ENCODE measurements at regions not wholly inside any gene's neighbourhood (a gene's known extent, or its start where the extent isn't known, plus 50 kb on each side); places are given as distances from the start of the nearest gene placed in this dataset.
"Not testable (repeated sequence)": the region's sequence is repeated elsewhere in the genome, so short reads cannot be mapped to it uniquely, and the experiment has no call there.

- DNase-seq (ENCODE audit: low spot score): no peak
These were observed 498.8 kb downstream of the KIF4B start for GRCh38 chr5:155512329-155512728.

DNA sequence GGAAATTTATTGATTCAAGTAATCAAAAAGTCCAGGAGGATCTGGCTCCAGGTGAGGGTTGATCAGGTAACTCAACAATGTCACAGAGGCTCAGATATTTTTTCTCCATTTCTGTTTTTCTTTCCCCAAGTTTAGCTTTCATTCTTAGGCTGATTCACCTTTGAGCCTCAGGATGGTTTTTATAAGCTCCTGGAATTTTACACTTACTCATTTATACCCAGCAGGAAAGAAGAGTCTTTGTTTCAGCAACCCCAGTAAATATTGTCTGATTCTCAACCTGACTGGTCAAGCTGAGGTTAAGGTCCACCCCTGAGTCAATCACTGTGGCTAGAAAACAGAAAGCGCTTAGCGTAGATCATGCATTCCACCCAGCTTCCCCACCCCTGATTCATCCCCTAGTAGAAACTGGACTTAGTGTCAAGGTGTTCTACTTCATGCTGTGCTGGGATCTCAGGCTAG is 500.6 kb downstream of the KIF4B start:
- DNase-seq (ENCODE audit: low spot score): no peak

GRCh38 chr5:155522540-155522939 is 509.0 kb downstream of the KIF4B start:
- DNase-seq (ENCODE audit: low spot score): no peak

DNA sequence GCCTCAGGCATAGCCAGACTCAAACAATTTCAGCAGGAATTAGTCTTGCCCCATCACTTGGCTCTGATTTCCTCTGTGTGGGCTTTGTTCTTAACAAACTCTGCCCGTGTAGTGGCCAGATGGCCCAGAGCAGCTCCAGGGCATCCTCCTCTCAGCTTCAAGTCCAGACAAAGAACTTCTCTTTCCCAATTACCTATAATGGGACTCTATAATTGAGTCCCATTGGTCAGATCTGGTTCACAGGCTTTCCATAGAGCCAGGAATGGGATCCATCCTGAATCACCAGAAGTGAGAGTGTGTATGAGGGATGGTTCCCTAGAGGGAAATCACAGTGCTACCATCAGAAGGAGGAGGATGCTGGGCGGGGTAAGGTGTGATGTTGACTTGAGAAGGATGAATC is 515.8 kb downstream of the KIF4B start:
- no peak for DNase-seq (ENCODE audit: low spot score)

GRCh38 chr5:155530046-155530445 is 516.5 kb downstream of the KIF4B start:
- DNase-seq (ENCODE audit: low spot score): no peak

- no peak for DNase-seq (ENCODE audit: low spot score)
These were observed 519.2 kb downstream of the KIF4B start for GRCh38 chr5:155532621-155533311.

GRCh38 chr5:155540000-155540595 is 526.5 kb downstream of the KIF4B start:
- no peak for DNase-seq (ENCODE audit: low spot score)

DNA sequence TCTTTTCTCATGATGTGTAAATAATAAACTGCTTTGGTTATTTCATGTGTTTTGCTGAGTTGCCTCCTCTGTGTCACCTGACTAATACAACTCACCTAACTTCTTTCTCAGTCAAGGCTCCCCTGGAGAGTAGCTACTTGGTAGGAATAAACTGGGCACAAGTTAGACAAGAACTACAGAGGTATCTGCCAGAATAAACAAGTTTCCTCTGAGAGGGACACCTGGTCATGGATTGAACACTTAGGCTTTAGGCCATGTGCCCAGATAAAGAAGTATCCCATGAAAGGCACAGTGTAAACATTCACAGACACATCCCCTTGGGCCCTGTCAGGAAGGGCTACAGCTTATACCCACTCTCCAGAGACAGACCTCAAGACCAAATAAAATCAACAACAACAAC is 532.5 kb downstream of the KIF4B start:
- DNase-seq (ENCODE audit: low spot score): no peak

DNA sequence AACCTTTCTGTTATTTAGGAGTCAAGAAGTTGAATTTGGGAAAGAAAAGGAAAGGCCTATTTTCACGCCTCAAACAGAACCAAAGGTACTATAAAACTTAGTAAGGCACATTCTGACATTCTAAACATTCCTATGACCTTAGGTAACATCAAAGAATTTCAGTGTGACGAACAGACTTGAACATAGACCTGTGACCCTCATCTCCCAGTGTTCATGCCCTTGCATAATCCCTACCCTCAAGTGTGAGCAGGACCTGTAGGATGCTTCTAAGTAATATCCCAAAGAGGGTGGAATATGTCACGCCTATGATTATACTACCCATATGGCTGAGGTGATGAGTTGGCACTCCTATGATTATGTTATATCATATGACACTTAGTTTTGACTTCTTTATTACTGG is 540.9 kb downstream of the KIF4B start:
- DNase-seq (ENCODE audit: low spot score): no peak

DNA sequence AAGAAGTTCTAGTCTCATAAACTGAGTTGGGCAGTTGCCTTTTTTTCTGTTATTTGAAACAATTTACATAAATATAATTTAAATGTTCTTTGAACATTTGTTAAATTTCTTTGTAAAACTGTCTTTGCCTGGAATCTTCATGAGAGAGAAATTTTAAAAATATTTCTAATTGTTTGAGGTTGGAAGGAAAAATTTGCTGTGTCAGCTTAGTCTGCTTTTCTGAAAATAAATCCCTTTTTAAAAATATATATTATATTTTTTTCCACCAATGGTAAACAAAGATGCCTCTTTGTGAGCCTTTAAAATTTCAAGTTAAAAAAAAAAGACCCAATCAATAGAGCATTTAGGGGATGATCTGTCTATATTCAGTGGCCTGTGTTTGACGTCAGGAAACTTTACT is 542.7 kb downstream of the KIF4B start:
- no peak for DNase-seq (ENCODE audit: low spot score)

- no peak for DNase-seq (ENCODE audit: low spot score)
These were observed 543.1 kb downstream of the KIF4B start for GRCh38 chr5:155556700-155557099.

GRCh38 chr5:155562158-155562557 is 548.6 kb downstream of the KIF4B start:
- no peak for DNase-seq (ENCODE audit: low spot score)

DNA sequence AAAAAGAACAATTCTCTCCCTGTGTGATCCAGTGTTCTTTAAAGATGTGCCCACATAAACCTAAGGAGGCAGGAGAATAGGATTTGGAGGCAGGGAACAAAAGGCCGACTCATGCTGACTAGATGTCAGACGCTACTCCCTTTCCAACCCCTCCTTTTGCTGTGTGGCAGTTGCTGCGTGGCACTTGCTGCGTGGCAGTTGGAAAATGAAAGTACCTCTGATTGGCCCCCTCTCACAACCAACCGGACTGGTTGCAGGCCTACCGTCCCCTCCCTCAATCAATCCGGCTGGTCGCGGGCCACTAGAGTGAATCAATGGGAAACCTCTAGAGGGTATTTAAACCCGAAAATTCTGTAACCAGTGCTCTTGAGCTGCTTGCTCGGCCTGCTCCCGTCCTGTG is 551.0 kb downstream of the KIF4B start:
- DNase-seq (ENCODE audit: low spot score): no peak

GRCh38 chr5:155575861-155576260 is 562.3 kb downstream of the KIF4B start:
- DNase-seq (ENCODE audit: low spot score): no peak

DNA sequence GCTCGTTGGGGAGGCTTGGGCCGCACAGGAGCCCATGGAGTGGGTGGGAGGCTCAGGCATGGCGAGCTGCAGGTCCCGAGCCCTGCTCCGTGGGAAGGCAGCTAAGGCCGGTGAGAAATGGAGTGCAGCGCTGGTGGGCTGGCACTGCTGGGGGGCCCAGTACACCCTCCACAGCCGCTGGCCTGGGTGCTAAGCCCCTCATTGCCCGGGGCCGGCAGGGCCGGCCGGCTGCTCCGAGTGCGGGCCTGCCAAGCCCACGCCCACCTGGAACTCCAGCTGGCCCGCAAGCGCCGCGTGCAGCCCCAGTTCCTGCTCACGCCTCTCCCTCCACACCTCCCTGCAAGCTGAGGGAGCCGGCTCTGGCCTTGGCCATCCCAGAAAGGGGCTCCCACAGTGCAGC is 573.3 kb downstream of the KIF4B start:
- not testable (repeated sequence) for DNase-seq (ENCODE audit: low spot score)

DNA sequence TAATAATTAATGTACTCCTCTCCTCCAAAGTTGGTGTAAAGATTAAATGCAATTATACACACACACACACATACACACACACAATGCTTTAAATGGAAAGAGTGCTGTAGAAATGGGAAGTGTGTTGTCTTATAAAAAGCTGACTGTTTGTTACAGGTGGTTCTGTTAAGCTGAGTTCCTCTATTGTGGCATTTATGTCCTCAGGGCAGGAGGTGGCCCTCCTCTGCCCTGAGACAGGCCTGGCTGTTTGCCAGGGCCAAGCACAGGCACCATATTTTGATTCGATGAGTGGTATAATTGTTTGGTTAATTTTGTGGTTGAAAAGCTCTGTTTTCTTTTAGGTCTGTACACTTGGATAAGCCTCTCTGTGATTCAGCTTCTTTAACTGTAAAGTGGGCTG is 573.9 kb downstream of the KIF4B start:
- no peak for DNase-seq (ENCODE audit: low spot score)

DNA sequence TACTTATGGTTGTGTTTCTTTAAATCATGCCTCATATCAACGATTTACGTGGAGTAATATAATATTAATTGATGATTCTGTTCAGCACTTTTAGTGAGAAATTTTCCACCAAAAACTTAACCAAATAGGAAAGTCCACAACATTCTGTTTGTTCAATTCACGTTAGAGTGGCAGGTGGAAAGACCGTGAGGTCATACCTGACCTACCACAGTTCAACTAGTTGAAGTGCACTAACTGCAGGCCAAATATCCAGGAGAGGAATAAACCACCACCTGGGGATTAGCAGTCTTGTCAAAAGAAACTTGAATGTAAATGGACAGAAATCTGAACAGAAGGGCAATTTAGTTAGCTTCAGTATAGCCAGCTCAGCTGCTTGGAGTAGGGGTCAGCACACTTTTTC is 577.7 kb downstream of the KIF4B start:
- no peak for DNase-seq (ENCODE audit: low spot score)

DNA sequence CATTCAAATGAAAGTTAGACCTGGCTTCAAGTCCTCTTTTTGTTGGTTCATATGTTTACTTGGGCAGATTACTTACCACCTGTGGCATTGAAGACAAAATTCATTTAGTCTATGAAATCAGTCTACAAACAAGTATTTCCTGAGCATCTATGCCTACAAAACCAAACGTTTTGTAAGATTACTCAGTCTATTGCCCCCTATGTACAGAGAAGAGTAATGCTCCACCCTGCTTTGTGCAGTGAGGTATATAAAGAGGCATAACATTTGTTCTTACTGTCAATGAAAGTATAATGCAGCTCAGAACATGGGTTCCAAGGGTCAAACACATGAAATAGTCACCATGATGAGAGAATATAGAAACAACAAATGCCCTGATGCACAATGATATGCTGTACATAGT is 580.7 kb downstream of the KIF4B start:
- peak; percentile 4 for DNase-seq (ENCODE audit: low spot score)

GRCh38 chr5:155595791-155596190 is 582.2 kb downstream of the KIF4B start:
- no peak for DNase-seq (ENCODE audit: low spot score)

DNA sequence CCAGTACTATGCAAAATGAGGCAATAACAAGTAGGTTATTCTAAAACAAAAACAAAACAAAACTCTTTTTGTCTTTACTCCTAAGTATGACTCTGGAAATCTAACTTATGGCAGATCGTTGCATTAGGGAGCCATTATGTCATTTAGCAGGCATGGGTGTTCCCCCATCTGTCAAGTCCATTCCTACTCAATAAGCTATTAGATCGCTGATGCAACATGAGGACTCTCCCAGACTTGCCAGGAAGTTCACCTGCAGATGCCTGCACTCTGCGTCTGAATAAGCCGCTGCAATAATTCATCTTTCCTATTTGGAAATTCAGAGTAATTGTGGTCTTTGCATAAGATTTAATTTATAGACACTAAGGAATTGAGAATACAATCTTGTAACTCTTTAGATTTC is 585.0 kb downstream of the KIF4B start:
- no peak for DNase-seq (ENCODE audit: low spot score)

GRCh38 chr5:155605920-155606319 is 592.4 kb downstream of the KIF4B start:
- no peak for DNase-seq (ENCODE audit: low spot score)

- peak; percentile 64 for DNase-seq (ENCODE audit: low spot score)
These were observed 603.3 kb downstream of the KIF4B start for GRCh38 chr5:155616779-155617392.

DNA sequence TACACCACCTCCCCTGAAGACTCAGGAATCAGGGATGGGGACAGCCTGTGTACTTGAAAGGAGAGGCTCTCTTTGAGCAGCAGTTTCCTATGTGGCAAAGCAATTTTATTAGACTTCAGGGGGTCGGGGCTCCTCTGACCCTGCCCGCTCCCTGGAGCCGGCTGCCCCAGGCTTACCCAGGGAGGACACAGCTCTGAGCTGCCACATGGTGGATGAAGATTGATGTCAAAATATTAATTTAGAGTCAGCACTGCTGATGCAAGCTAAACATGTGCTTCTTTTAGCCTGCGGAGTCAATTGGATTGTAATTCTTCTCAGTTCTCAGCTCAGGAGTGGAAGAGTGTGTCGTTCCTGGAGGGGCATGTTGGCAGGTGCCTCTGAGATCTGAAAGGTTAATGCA is 606.1 kb downstream of the KIF4B start:
- no peak for DNase-seq (ENCODE audit: low spot score)
